VCaP (cell line): ENCODE measurements at regions not wholly inside any gene's neighbourhood (a gene's known extent, or its start where the extent isn't known, plus 50 kb on each side); places are given as distances from the start of the nearest gene placed in this dataset.

Source experiments
- H3K27ac ChIP-seq: fragments of 450-650 bp; 2 replicates; pipeline ENCODE4 v1.5.1; 2017
- TF ChIP-seq, protein P1 (sequence below): fragments of 450-650 bp; conservative IDR thresholded peaks from 2 replicates; pipeline ENCODE4 v1.5.1; 2017; ENCODE audit warnings: mild to moderate bottlenecking, moderate library complexity

DNA sequence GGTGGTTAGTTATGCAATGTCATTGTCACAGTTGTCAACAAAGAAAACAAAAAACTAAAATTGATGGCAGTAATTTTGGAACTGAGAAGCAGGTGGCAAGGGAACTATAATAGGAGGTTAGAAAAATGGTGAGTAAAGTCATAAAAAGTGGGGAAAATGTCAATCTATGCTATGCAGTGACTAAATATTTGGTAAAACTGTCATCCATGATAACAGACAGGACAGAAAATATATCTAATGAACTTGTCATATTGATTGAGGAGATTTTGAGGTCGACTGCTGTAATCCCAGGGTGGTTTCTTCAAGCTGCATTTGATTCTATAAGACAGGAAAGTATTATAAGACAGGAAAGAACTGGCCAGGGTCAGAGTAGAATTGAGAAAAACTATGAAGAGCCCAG lies 998.4 kb downstream of the IGSF11 start:
- H3K27ac ChIP-seq = no peak overlapping the region
- TF ChIP-seq, protein P1, sequence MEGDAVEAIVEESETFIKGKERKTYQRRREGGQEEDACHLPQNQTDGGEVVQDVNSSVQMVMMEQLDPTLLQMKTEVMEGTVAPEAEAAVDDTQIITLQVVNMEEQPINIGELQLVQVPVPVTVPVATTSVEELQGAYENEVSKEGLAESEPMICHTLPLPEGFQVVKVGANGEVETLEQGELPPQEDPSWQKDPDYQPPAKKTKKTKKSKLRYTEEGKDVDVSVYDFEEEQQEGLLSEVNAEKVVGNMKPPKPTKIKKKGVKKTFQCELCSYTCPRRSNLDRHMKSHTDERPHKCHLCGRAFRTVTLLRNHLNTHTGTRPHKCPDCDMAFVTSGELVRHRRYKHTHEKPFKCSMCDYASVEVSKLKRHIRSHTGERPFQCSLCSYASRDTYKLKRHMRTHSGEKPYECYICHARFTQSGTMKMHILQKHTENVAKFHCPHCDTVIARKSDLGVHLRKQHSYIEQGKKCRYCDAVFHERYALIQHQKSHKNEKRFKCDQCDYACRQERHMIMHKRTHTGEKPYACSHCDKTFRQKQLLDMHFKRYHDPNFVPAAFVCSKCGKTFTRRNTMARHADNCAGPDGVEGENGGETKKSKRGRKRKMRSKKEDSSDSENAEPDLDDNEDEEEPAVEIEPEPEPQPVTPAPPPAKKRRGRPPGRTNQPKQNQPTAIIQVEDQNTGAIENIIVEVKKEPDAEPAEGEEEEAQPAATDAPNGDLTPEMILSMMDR = no peak

- TF ChIP-seq, protein P1 = no peak
- no peak overlapping the region for H3K27ac ChIP-seq
Observed at GRCh38 chr3:118055381-118055780, 979.3 kb downstream of the IGSF11 start.

GRCh38 chr3:118057086-118057485 lies 977.6 kb downstream of the IGSF11 start:
- TF ChIP-seq, protein P1 = no peak
- H3K27ac ChIP-seq = no peak overlapping the region

- TF ChIP-seq, protein P1 = no peak
- no peak overlapping the region for H3K27ac ChIP-seq
Observed at GRCh38 chr3:118059096-118059495, 975.5 kb downstream of the IGSF11 start.

GRCh38 chr3:118067439-118067838 lies 967.2 kb downstream of the IGSF11 start:
- TF ChIP-seq, protein P1 = no peak
- H3K27ac ChIP-seq = no peak overlapping the region

DNA sequence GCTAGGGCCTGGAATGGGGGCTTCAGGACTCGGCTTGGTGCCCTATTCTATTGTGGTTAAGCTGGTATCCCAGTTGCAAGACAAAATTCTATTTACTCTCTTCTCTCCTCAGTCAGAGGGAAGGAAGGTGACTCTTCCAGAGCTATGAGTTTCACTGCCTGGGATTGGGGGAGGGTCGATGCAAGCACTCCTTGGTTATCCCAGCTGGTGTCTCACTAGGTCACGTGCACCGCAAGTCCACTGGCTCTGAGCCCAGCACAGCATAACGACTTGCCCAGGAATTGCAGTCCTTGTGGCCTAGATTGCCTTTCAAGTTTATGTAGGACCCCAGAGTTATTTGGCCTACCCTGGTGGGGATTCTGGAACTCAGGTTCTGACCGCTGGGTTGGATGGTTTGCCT lies 958.8 kb downstream of the IGSF11 start:
- no peak overlapping the region for H3K27ac ChIP-seq
- TF ChIP-seq, protein P1 = no peak

DNA sequence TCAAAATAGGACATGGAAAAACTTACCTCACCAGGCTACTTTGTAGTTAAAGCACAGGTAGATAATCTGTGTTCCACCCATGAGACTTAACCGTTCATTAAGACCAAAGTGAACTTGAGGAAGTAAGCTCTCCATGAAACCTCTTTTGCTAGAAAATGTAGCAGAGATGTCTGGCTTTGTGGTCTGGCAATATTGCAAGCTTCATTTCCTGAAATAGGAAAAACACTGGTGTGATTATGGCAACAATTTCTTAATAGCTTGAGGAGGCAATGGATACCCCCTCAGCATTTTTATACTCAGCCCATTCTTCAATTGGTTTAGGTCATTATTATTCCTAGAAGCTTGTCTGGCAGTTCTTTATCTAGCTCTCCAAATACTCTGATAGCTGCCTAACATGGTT lies 957.3 kb downstream of the IGSF11 start:
- TF ChIP-seq, protein P1 = no peak

DNA sequence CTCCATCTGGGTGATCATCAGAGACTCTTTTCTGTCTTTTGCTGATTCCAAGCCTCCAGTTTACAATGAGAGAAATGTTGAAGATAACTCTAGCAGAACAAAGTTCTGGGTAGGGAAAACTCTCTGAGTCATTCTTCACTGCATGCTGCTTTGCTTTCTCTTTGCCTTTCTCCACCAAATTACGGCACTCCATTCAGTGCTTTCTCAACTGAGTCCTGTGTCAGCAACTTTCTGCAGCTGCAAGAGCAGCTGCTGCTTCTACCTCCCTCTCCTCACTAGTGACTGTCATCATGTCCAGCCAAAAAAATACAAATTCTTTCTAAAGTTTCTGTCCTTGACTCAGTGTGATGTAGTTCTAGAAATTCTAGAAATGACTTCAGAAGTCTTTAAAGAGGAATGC lies 953.8 kb downstream of the IGSF11 start:
- TF ChIP-seq, protein P1 = no peak
- no peak overlapping the region for H3K27ac ChIP-seq

More for the DNA sequence above, 957.3 kb downstream of the IGSF11 start:
- no peak overlapping the region for H3K27ac ChIP-seq
